ENCODE measurements at regions not wholly inside any gene's neighbourhood (a gene's known extent, or its start where the extent isn't known, plus 50 kb on each side); places are given as distances from the start of the nearest gene placed in this dataset.
A peak's percentile ranks its signal among the peaks of the same experiment; 100 is the strongest.
"Not testable (repeated sequence)": the region's sequence is repeated elsewhere in the genome, so short reads cannot be mapped to it uniquely, and the experiment has no call there.

GRCh38 chr7:106737202-106737562 lies 76.2 kb upstream of the CCDC71L start:
- Histone ChIP-seq H3K36me3 (no peaks in the 10 kb centered on the region), H3K4me3 (no peak overlapping the region), H3K27ac (peak overlapping the region in 1 of 4 donors; percentile 31), H3K9me3 (no peaks in the 10 kb centered on the region), H3K4me1 (peaks cover 0 to 8% (median 2%) of the 10 kb centered on the region in 4 donors), H3K27me3 (no peaks in the 10 kb centered on the region)
- TF ChIP-seq CTCF (IDR thresholded peaks at IDR 0.05) (no peak), POLR2AphosphoS5 (IDR thresholded peaks at IDR 0.05) (no peak), POLR2A (IDR thresholded peaks at IDR 0.05) (no peak), EP300 (IDR thresholded peaks at IDR 0.05) (no peak)
- WGBS, 2 donors: 88% methylated on average over 1 of the region's 1 CpG
- ATAC-seq (ENCODE audit: low FRiP score in 2 of 2) (peak in 1 of 2 donors; percentile 47), DNase-seq (no peak)

GRCh38 chr7:106740806-106741205 lies 79.8 kb upstream of the CCDC71L start:
- ATAC-seq (ENCODE audit: low FRiP score in 2 of 2) (no peak), DNase-seq (no peak)
- TF ChIP-seq POLR2AphosphoS5 (IDR thresholded peaks at IDR 0.05): no peak
- no peak for TF ChIP-seq POLR2A (IDR thresholded peaks at IDR 0.05)
- TF ChIP-seq EP300 (IDR thresholded peaks at IDR 0.05): no peak
- TF ChIP-seq CTCF (IDR thresholded peaks at IDR 0.05): no peak
- no peak overlapping the region for H3K4me3 ChIP-seq
- no peaks in the 10 kb centered on the region for H3K9me3 ChIP-seq
- no peaks in the 10 kb centered on the region for H3K36me3 ChIP-seq
- H3K27me3 ChIP-seq: no peaks in the 10 kb centered on the region
- peaks cover 0 to 8% (median 0%) of the 10 kb centered on the region in 4 donors for H3K4me1 ChIP-seq
- H3K27ac ChIP-seq: no peak overlapping the region
- 88 to 95% methylated on average over 5 of the region's 5 CpGs for WGBS, 2 donors

GRCh38 chr7:106744563-106745091 lies 83.7 kb upstream of the CCDC71L start:
- Histone ChIP-seq H3K9me3 (no peaks in the 10 kb centered on the region), H3K27ac (no peak overlapping the region), H3K4me3 (no peak overlapping the region), H3K36me3 (no peaks in the 10 kb centered on the region), H3K27me3 (no peaks in the 10 kb centered on the region), H3K4me1 (no peaks in the 10 kb centered on the region)
- 73 to 80% methylated on average over 2 of the region's 2 CpGs for WGBS, 2 donors
- TF ChIP-seq POLR2A (IDR thresholded peaks at IDR 0.05) (no peak), POLR2AphosphoS5 (IDR thresholded peaks at IDR 0.05) (no peak), EP300 (IDR thresholded peaks at IDR 0.05) (no peak), CTCF (IDR thresholded peaks at IDR 0.05) (no peak)
- no peak for DNase-seq
- no peak for ATAC-seq (ENCODE audit: low FRiP score in 2 of 2)

GRCh38 chr7:106747301-106747700 lies 86.3 kb upstream of the CCDC71L start:
- not testable (repeated sequence) for H3K4me1 ChIP-seq; H3K9me3 ChIP-seq; H3K4me3 ChIP-seq; H3K36me3 ChIP-seq; H3K27me3 ChIP-seq; DNase-seq; ATAC-seq (ENCODE audit: low FRiP score in 2 of 2)
- H3K27ac ChIP-seq: peak overlapping the region in 1 of 4 donors; percentile 2
- 90% methylated on average over 2 of the region's 2 CpGs for WGBS, 2 donors

GRCh38 chr7:106747804-106748203 lies 86.8 kb upstream of the CCDC71L start:
- no peaks in the 10 kb centered on the region for H3K4me1 ChIP-seq
- H3K9me3 ChIP-seq: no peaks in the 10 kb centered on the region
- no peak for ATAC-seq (ENCODE audit: low FRiP score in 2 of 2)
- H3K36me3 ChIP-seq: no peaks in the 10 kb centered on the region
- DNase-seq: no peak
- peak overlapping the region in 1 of 4 donors; percentile 2 for H3K27ac ChIP-seq
- H3K27me3 ChIP-seq: no peaks in the 10 kb centered on the region
- no peak for TF ChIP-seq CTCF (IDR thresholded peaks at IDR 0.05)
- no peak for TF ChIP-seq EP300 (IDR thresholded peaks at IDR 0.05)
- TF ChIP-seq POLR2AphosphoS5 (IDR thresholded peaks at IDR 0.05): no peak
- TF ChIP-seq POLR2A (IDR thresholded peaks at IDR 0.05): no peak
- 52 to 61% methylated on average over 2 of the region's 2 CpGs for WGBS, 2 donors
- no peak overlapping the region for H3K4me3 ChIP-seq

All from upper lobe of left lung (tissue), 6 donors.